CD1c-positive myeloid dendritic cell (primary cell): ENCODE measurements at regions not wholly inside any gene's neighbourhood (a gene's known extent, or its start where the extent isn't known, plus 50 kb on each side); places are given as distances from the start of the nearest gene placed in this dataset.

Experiments used
- DNase-seq: peaks from one replicate; pipeline ENCODE4 v3.0.0-alpha.2; 2016; ENCODE audit errors: extremely low spot score

DNA sequence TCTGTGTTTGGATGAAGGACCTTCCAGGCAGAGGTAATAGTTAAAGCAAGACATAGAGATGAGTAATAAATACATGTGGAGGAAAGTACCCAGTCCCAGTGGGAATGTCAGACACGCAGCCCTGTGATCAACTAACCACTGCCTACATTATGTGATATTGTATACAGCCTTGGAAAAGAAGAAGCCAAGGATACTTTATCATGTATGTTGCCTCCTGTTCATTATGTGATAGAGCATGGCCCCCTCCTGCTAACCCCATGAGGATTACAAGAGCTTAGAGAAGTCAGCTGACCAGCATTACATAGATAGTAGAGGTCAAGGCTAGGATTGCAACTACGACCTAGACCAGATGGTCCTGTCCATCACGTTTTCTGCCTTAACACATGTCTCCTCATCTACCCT, 497.0 kb upstream of the TNC start:
- no peak for DNase-seq

DNA sequence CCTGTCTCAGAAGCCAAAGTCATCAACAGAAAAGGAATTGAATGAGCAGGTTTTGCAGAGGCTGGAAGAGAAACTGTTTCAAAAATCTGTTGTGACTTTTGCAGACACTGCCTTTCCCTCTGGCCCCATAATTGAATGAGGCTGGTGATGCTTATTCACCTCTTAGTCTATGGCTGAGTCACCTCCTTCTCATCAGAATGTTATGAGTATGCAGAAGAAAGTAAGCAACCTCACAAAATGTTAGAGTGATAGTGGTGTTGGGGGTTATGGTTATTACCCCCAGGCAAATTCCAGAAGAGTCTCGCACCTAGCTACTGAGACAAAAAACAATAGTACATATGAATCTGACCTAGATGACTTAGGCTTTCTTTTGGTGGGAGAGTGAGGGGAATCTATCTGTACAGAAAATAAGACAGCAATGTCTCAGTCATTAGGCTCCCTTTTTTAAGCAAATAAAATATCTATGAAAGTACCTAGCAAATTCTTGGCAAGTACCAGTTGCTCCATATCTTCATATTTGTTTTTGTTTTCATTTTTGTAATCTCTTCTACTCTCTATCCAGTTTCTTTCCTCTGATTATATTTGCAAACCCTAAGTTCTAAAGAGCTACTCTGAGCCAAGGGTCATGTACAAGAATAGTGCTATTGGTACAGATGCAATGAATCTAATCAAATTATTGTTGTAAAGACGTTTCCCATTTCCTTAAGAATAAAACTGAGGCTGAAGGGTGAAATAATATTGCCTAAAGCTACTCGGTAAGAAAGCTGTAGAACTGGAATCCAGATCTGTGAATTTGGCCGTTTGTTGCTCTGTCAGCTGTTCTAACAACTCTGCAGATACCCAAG, 498.1 kb upstream of the TNC start:
- DNase-seq: no peak

DNA sequence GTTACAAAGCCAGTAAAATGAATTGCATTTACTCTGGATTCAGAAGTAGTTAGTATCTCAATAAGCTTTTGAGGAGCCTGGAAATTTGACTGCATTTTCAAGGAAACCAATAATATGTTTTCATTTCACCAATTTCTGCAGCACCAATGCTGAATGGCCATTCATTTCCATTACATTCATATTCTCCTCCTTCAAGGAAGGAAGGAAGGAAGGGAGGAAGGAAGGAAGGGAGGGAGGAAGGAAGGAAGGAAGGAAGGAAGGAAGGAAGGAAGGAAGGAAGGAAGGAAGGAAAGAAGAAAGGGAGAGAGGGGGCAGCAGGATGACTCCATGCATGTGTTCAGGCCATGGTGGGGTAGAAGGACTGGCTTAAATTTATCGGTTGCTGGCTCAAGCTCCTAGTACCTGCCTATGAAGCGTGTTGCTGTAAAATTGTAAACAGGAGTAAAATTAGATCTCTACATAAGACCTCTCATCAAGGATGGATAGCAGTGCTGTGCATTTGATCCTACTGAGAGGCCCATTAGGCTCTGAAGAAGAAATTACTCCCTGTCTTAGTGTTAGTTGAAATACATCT, 498.8 kb upstream of the TNC start:
- DNase-seq: no peak

DNA sequence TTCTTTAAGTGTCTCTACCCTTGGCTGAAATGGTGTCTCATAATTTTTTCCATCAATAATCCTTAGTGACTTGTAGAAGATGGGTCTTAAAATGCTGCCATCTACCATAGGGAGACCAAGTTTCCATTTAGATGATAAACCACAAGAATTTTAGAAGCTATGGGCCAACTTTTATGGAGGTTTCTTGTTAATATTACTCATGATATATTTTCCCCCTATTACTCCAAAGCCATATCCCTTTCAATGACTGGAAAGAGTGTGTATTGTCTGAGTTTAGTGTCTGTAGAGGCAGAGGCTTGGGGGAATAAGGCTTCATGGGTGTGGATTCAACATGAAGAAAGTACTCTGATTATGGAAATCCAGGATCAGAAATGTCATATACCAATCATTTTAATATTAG, 507.3 kb upstream of the TNC start:
- no peak for DNase-seq

DNA sequence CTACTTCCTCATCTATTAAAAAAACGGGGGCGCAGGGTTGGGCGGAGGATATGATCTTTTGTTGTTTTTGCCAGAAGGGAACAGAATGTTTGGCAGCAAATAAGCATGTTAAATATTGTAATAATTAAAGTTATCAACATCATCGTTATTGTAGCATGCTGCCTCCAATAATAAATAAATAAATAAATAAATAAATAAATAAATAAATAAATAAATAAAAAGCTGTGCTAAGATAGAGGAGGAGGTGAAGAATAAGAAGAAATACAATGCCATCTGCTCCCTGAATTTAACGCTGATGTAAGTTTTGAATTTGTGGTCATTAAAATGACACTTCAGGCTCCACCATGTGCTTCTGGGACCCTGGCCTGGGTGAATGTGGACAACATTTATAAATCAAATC, 508.0 kb upstream of the TNC start:
- no peak for DNase-seq

DNA sequence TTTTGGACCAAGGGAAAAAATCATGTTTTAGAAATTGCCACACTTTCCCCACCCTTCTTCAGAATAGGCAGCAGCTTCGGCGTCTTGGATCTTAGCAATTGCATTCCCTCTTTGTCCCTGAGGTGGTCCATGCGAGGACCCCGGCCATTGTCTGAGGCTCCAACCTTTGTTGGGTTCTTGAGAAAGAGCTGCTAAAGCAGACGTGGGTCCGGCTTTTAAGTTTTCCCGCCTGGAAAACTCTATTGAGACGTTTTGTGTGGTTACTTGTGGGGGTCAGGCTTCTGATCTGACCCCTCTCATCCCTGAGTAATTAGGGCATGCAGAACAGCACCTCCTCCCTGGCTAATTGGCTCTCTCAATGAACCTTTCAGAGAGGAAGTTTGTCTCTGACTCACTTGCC, 509.6 kb upstream of the TNC start:
- no peak for DNase-seq

DNA sequence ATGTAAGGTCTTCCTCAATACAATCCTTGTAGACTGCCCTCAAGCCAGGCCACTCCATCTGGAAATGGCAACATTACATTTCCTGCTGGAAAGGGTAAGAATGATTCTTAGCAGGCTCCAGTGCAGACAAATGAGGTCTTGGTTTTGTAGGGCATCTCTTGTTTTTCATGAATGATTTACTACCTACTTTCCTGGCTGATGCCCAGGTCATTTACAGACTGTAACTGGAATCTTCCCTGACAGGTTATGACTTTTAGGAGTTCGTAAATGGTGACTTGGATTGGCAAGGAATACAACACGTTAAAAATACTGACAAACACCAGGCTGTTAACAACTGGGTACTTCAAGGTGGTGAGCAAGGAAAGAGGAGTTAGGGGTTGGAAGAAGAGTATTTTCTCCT, 510.5 kb upstream of the TNC start:
- no peak for DNase-seq

DNA sequence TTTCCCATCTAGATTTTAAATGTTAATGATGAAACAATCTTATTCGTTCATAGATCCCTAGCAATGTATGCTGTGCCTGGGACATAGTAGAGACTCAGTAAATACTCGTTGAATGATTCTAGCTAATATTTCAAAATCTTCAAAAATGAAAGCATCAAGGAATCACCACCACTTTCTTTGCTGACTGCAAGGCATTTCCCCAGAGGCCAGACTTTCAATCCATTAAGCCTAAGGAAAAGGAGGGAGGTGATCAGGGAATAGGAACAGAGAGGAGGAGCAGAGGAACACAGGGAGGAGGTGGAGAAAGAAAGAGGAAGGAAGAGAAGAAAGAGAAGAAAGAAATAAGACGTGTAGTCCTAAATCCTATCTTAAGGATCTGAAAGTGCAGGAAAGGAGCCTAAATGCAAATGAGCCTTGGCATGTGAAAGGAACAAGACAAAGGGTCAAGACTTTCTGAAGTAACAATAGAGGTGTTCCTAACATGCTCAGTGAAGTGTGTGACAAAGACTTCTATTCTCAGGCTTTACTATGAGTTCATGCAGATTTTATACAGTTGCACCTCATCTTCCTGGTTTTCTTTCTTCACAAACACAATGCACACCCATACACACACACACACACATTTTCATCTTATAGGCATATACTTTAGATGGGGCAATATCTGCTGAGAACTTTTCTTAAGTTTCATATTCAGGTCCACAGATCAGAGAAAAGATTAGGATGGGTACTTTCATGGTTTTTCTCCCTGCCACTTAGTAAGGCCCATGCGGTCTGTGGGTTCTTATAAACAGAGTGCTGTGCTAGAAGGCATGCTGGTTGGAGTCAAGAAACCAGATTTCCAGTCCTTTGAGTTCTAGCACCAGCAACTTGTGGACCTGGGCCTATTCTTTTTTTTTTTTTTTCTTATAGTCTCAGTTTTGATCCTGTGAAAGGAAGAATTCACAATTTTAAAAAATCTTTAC, 512.2 kb upstream of the TNC start:
- DNase-seq: no peak

DNA sequence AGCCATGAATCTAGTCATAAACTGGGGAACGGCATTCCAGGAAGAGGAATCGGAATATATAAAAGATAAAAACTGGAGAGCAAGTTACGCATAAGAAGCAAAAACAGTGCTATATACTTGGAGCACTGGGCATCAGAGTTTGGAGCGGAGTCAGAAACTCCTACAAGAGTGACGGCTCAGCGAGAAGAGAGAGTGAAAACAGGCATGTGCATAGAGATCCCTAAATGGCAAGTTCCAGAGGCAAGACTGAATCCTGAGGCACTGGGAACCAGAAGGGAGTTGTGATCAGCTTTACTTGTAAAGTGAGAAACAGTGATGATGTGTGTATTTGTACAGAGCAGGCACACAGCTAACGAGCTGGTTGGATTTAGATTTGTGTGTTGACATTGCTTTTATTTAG, 514.4 kb upstream of the TNC start:
- no peak for DNase-seq

DNA sequence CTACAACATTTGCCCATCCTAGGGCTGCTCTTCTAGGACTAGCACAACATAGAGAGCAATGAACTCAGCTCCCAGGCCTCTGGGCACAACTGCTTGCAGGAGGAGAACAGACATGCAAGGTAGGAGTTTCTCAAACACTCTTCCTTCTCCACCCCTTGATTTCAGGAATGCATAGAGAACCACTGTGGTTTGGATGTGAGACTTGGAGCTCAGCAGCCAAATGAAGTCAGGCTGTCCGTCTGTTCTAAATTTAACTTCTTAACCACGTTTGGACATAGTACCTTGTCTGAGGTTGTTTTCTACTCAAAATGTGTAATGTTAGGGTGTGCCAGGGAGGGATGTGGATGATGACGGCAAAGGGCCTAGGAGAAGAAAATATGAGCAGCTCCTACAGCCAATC, 515.1 kb upstream of the TNC start:
- DNase-seq: no peak

DNA sequence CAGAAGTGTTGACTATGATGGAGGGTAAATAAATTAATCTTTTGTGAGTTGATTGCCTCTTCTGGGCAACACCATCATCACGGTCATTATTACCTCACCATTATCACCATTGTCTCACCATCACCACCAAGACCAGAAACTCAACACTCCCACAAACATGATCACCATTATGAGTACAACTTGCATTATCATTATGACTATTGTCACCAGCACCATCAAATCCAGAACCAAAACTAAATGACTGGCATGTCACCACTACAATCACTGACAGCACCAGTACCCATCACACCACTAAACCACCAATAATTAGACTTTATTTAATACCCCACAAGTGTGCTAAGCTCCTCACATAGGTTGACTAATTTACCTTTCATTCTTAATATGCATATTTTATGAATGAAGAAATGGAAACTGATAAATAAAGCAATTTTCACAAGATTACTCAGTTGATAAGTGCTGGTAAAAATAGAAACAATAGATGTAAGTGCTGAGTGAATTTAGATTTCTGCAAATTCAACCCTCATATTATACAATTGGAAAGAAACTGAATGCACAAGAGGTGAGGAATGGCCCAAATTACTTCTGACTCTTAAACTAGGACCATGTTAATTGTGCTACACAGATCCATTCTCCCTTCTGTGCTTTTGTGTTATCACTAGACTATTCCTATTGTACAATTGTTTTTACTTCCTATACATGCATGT, 517.8 kb upstream of the PAPPA start:
- DNase-seq: no peak

DNA sequence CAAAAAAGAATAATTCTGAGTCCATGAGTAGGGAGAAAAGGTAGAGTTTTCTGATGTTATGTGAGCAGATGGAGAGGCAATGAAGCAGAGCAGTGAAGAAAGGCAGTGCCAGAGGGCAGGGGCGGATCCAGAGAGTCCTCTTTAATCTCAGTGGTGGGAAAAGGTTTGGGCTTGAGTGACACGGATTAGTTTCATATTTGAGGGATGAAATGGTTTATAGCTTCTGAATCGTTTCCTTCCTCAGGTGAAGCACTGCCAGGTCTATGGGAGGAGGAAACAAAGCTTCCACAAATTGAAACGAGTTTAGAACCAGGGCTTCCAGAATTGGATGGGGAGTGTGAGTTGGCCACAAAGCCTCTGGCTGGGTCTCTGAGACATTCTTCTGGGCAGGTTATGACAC, 517.0 kb upstream of the PAPPA start:
- no peak for DNase-seq

DNA sequence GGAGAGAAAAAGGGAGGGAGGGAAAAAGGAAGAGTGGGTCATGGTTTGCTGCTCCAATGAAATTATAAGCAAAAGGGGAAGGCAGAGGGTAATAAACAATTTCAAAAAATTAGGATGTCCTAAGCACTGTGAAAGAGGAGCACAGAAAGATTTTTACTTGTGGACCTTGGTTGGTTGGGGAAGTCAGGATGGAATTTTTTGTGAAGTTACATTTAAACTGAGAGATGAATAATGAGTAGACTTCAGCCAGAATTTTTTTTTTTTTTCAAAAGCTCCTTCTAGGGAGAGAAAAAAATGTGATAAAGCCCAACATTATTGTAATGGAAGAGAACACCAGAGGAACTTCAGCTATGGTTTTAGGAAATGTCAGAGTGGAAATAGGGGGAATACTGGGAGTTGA, 515.9 kb upstream of the PAPPA start:
- no peak for DNase-seq

DNA sequence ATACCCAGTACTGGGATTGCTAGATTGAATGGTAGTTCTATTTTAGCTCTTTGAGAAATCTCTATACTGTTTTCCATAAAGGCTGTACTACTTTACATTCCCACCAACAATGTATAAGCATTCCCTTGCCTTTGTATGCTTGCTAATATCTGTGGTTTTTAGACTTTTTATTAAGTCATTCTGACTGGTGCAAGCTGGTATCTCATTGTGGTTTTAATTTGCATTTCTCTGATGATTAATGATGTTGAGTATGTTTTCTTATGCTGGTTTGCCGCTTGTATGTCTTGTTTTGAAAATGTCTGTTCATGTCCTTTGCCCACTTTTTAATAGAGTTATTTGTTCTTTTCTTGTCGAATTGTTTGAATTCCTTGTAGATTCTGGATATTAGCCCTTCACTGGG, 512.7 kb upstream of the PAPPA start:
- no peak for DNase-seq

DNA sequence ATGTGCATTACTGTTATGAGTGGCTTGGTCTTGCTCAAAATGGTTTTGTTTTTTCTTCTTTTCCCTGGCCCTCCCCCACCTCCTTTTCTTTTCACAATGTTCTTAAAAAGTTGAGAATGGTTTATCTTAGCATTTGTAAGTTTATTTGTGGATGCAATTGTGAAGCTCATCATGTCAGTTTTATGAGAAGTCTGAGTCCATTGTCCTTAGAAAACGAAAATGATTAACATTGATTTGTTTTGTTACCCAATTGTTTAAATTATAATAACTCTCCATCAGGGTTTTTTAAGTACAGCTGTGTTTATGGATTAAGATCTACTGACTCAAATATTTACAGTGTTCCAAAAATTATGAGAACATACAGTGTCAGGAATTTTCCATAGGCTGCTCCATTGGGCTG, 511.3 kb upstream of the PAPPA start:
- no peak for DNase-seq

DNA sequence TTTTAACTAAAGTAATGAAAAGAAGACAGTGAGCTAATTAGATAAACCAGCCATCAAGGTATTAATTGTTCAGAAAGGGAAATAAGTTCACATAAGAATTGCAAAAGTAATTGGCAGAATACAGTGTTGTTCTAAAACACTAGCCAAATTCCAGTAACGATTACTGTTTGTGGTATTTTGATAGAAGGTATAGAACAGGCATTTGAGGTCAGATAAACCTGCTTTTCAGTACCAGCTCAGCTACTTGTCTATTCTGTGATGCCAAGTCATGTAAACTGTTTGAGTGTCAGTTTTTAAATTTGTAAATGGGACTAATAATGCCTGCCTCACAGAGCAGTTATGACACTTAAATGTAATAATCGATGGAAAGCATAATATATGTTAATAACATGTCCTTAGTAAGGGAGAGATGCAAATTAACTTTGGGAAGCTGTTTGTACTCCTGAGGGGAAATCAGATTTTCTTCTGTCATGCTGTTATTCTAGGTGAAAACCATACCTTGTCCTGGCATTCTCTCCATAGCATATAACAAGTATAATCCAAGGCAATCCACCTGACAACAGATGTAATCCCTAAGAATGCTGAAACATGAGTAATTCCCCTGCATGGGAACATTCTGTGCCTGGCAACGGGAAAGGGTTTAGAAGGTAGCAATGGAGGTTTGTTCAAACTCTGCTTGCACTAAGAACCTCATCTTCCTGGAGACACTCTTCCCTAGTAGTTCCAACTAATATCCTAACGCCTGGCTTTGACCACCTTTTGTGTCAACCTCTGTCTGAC, 509.5 kb upstream of the PAPPA start:
- DNase-seq: no peak

DNA sequence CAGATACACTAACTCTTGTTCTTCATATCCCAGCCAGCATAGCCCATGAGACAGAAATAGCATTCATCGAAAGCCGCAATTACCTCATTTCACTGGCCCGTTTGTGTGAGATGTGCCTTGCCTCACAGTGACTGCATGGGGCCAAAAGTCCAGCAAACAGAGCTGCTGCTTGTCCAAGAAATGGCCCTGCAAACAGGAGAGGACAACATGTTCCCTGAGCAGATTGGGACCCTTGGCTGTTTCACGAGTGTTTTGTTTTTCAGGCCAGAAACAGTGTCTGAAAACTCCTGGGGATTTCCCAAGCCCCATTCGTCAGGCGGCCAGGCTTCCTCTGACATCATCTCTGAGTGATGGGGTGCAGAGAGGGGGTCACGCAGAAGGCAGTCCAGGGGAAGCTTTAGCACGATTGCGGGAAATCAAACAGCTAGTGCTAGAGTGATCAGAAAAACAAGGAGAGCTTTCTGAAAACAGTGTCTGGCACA, 503.6 kb upstream of the PAPPA start:
- DNase-seq: no peak

DNA sequence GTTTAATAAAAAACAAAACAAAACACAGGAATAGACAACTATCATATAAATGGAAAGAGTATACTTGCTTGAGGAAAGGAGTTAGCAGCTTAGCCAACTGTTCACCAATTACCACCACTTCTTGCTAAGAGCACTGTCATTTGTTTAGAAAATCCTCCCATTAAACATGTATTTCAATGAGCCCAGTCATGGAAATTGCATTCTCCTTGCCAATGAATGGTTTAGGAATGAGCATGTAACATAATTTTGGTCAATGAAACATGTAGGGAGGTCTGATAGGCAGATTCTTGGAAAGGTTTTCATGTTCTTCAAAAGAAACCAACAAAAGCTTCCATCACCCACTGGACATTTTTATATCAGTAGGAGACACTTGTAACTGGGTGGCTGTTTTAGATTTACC, 502.8 kb upstream of the PAPPA start:
- DNase-seq: no peak

DNA sequence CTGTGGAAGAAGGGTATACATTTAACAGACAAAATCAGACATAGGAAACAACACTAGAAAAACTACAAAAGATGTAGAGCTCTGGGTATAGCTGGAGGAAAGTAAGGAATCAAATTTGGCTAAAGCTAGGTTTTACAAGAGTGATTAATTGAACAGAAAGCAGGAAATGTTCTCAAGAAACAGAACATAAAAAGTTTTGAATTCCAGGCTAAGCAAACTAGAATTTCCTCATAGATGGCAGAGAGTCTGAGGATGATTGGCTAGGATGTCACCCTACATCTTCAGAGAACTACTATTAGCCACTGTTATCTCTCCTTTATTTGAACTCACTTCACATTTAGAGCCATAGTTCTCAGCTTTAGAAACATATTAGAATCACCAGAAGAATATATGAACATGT, 502.1 kb upstream of the PAPPA start:
- no peak for DNase-seq

DNA sequence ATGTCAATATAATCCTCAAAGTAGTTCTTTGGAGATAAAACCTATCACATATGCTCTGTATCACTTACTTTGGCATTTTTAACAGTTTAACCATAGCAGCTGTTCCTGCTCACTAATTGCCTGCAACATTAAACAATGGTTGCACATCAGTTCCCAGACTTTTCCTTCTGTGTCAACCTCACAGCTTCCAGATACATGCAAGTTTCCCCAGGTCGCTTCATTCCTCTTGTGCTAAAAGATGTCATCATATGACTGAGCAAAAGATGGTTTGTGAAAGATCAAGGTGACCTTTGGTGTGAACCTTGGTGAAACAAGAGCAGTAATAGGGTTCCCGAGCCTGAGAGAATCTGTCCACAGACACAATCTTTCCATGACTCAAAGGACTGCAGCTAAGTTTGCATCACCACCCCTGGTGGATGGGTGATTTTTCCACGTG, 500.4 kb upstream of the PAPPA start:
- no peak for DNase-seq

DNA sequence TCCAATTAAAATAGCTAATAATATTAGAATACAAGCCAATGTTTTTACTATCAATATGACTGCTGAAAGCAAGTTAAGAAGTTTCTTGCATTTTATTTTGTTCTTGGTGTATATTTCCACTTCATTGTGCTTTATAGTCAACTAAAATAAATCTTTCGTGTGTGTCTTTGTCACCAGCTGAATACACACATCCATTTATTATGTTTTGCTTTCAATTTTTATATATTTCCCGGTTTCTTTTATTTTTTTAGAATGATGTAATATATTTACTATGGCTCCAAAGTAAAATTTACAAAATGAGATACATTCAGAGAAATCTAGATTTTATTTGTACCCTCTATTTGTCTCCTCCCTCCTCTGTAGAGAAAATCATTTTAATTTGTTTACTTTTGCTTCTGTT, 495.9 kb upstream of the PAPPA start:
- no peak for DNase-seq
